SK-N-SH (cell line): ENCODE measurements at regions not wholly inside any gene's neighbourhood (a gene's known extent, or its start where the extent isn't known, plus 50 kb on each side); places are given as distances from the start of the nearest gene placed in this dataset.

ENCODE experiments used
- CTCF ChIA-PET: fragments of 300-600, 350-600 bp; formaldehyde crosslinking; extraction: SDS; loops from one replicate; lab custom pipeline; 2021; lab: Yijun Ruan, JAX
- POLR2A ChIA-PET: fragments of 350-600 bp; sonication (Branson Sonifier 250); formaldehyde crosslinking; extraction: SDS; loops from one replicate; lab custom pipeline; 2020; ENCODE audit warnings: antibody characterized with exemption, inconsistent platforms; lab: Yijun Ruan, JAX
- DNase-seq: peaks from one replicate; pipeline ENCODE4 v3.0.0; 2012
- H2AFZ ChIP-seq: fragments of 200-600 bp; sonication (generic); 2 replicates; pipeline ENCODE4 v1.8.1; 2016; ENCODE audit warnings: antibody characterized with exemption, mild to moderate bottlenecking, low read depth
- H3F3A ChIP-seq: fragments of 200-600 bp; sonication (generic); replicated peaks from 2 replicates; pipeline ENCODE3; 2016; ENCODE audit warnings: antibody characterized with exemption, mild to moderate bottlenecking; ENCODE audit not compliant: insufficient read depth
- H3K27ac ChIP-seq, 2 experiments: fragments of 200-500 bp in 1 of 2; fragments of 200-600 bp in 1 of 2; sonication (Bioruptor generic) in 1 of 2; sonication (generic), shearing (Covaris generic) in 1 of 2; 2 replicates each; pipeline versions ENCODE4 v1.5.1 to v1.6.1; 2014 to 2016; ENCODE audit warnings: low read depth in 2 of 2, inconsistent platforms in 1 of 2, low read length in 1 of 2, mild to moderate bottlenecking in 1 of 2, mixed read lengths in 1 of 2
- H3K27me3 ChIP-seq: fragments of 200-600 bp; sonication (generic), shearing (Covaris generic); 2 replicates; pipeline ENCODE4 v1.6.1; 2016; ENCODE audit warnings: mixed run types; ENCODE audit not compliant: insufficient read depth
- H3K36me3 ChIP-seq, 2 experiments: fragments of 200-500 bp in 1 of 2; fragments of 200-600 bp in 1 of 2; sonication (Bioruptor generic) in 1 of 2; sonication (generic) in 1 of 2; replicated peaks in 1 of 2; 2 replicates each; pipeline versions ENCODE3 to v1.5.1; 2014 to 2016; ENCODE audit warnings: low read length in 1 of 2, mild to moderate bottlenecking in 1 of 2; ENCODE audit not compliant: insufficient read depth in 2 of 2, control insufficient read depth in 1 of 2
- H3K4me1 ChIP-seq, 2 experiments: fragments of 200-500 bp in 1 of 2; fragments of 200-600 bp in 1 of 2; sonication (Bioruptor generic) in 1 of 2; sonication (generic), shearing (Covaris generic) in 1 of 2; 2 replicates each; pipeline versions ENCODE4 v1.5.1 to v1.6.1; 2014 to 2016; ENCODE audit warnings: low read depth in 1 of 2, low read length in 1 of 2, mixed run types in 1 of 2; ENCODE audit not compliant: insufficient read depth in 2 of 2, control insufficient read depth in 1 of 2
- H3K4me2 ChIP-seq: fragments of 200-600 bp; sonication (generic), shearing (Covaris generic); 2 replicates; pipeline ENCODE4 v1.6.1; 2017; ENCODE audit warnings: mixed run types
- H3K4me3 ChIP-seq, 2 experiments: fragments of 200-500 bp in 1 of 2; fragments of 200-600 bp in 1 of 2; sonication (Bioruptor generic) in 1 of 2; sonication (generic), shearing (Covaris generic) in 1 of 2; 2 replicates each; pipeline versions ENCODE4 v1.5.1 to v1.8.1; 2014 to 2016; ENCODE audit warnings: low read depth in 2 of 2, inconsistent platforms in 1 of 2, low read length in 1 of 2, mild to moderate bottlenecking in 1 of 2, mixed read lengths in 1 of 2, moderate library complexity in 1 of 2
- H3K79me2 ChIP-seq: fragments of 200-600 bp; sonication (generic); 2 replicates; pipeline ENCODE4 v1.8.1; 2017; ENCODE audit warnings: mild to moderate bottlenecking; ENCODE audit not compliant: insufficient read depth
- H3K9ac ChIP-seq: fragments of 200-600 bp; sonication (generic); 2 replicates; pipeline ENCODE4 v1.6.1; 2017; ENCODE audit warnings: mixed run types
- H3K9me2 ChIP-seq: fragments of 200-600 bp; sonication (generic); 2 replicates; pipeline ENCODE4 v1.6.1; 2017; ENCODE audit warnings: mixed run types
- H3K9me3 ChIP-seq: fragments of 200-600 bp; sonication (generic); 2 replicates; pipeline ENCODE4 v1.6.1; 2017; ENCODE audit warnings: mixed run types, mild to moderate bottlenecking, moderate library complexity
- H4K20me1 ChIP-seq: fragments of 200-600 bp; sonication (generic); 2 replicates; pipeline ENCODE4 v1.6.1; 2017; ENCODE audit warnings: mild to moderate bottlenecking, mixed run types; ENCODE audit not compliant: insufficient read depth
- ELF1 ChIP-seq: IDR thresholded peaks from 2 replicates; pipeline ENCODE4 v1.4.0; 2012
- EZH2phosphoT487 ChIP-seq: fragments of 200-600 bp; sonication (generic); IDR thresholded peaks from 2 replicates; pipeline ENCODE4 v1.6.1; 2017; ENCODE audit warnings: low read depth, mixed run types, mild to moderate bottlenecking, antibody characterized with exemption, moderate library complexity, borderline replicate concordance
- FOSL2 ChIP-seq: IDR thresholded peaks from 2 replicates; pipeline ENCODE4 v1.4.0; 2012; ENCODE audit warnings: low read depth, mild to moderate bottlenecking, moderate library complexity, borderline replicate concordance
- FOXJ3 ChIP-seq: sonication (generic); formaldehyde crosslinking; IDR thresholded peaks from 2 replicates; pipeline ENCODE4 v1.5.1; 2020; ENCODE audit warnings: mild to moderate bottlenecking, missing genetic modification reagents
- FOXM1 ChIP-seq: IDR thresholded peaks from 2 replicates; pipeline ENCODE4 v1.4.0; 2012; ENCODE audit warnings: low read depth, mild to moderate bottlenecking
- GABPA ChIP-seq: IDR thresholded peaks from 2 replicates; pipeline ENCODE4 v1.4.0; 2012; ENCODE audit warnings: low read depth, mild to moderate bottlenecking
- GATA2 ChIP-seq: sonication (generic); formaldehyde crosslinking; IDR thresholded peaks from 2 replicates; pipeline ENCODE4 v1.5.0; 2020; ENCODE audit warnings: mild to moderate bottlenecking, missing genetic modification reagents
- JUND ChIP-seq: IDR thresholded peaks from 2 replicates; pipeline ENCODE4 v1.4.0; 2012
- MEF2A ChIP-seq: IDR thresholded peaks from 2 replicates; pipeline ENCODE4 v1.4.0; 2012; ENCODE audit warnings: low read depth, borderline replicate concordance
- NFIC ChIP-seq: IDR thresholded peaks from 2 replicates; pipeline ENCODE4 v1.4.0; 2012; ENCODE audit warnings: borderline replicate concordance
- RCOR1 ChIP-seq: fragments of 150-350 bp; IDR thresholded peaks from 2 replicates; pipeline ENCODE4 v1.6.1; 2017; ENCODE audit warnings: antibody characterized with exemption, low read length
- REST ChIP-seq: IDR thresholded peaks from 2 replicates; pipeline ENCODE4 v1.6.1; 2012; ENCODE audit warnings: mild to moderate bottlenecking, low read depth, low read length, moderate library complexity
- RFX5 ChIP-seq: IDR thresholded peaks from 2 replicates; pipeline ENCODE4 v1.6.1; 2012; ENCODE audit warnings: mild to moderate bottlenecking, improper control_type of control experiment, low read length
- TCF12 ChIP-seq: IDR thresholded peaks from 2 replicates; pipeline ENCODE4 v1.4.0; 2012
- TEAD4 ChIP-seq: IDR thresholded peaks from 2 replicates; pipeline ENCODE4 v1.4.0; 2012; ENCODE audit warnings: mild to moderate bottlenecking, borderline replicate concordance; ENCODE audit not compliant: insufficient read depth
- YY1 ChIP-seq: IDR thresholded peaks from 2 replicates; pipeline ENCODE4 v1.4.0; 2012; ENCODE audit warnings: low read depth, mild to moderate bottlenecking
- WGBS: methylation state at CpG from one replicate; pipeline ENCODE4 v1.1.6; 2017; ENCODE audit warnings: low lambda C conversion rate; 5-methylcytosine and 5-hydroxymethylcytosine counted together
- TF ChIP-seq, protein P1 (sequence below): IDR thresholded peaks from 2 replicates; pipeline ENCODE4 v1.4.0; 2012; ENCODE audit warnings: low read depth
- TF ChIP-seq, protein P2 (sequence below): IDR thresholded peaks from 2 replicates; pipeline ENCODE4; 2012
- TF ChIP-seq, protein P3 (sequence below): fragments of 200-600 bp; sonication (generic); IDR thresholded peaks from 2 replicates; pipeline ENCODE4 v1.6.1; 2017; ENCODE audit warnings: antibody characterized with exemption, mild to moderate bottlenecking, moderate library complexity

GRCh38 chr16:64711026-64711425, 410.8 kb downstream of the CDH11 start:
- Histone ChIP-seq H3K27ac (peak overlapping the region in 1 of 2 experiments; percentile 77; a peak in 2 of 4 replicates), H3K4me1 (peaks cover 0 to 8% of the 10 kb centered on the region in 2 experiments; a peak in 1 of 4 replicates), H3K9me3 (no peaks in the 10 kb centered on the region), H3K79me2 (no peaks in the 10 kb centered on the region), H3K4me2 (peak overlapping the region; percentile 9; the same call in 1 of the 2 replicates), H3K36me3 (no peaks in the 10 kb centered on the region), H2AFZ (0 out of 2 replicates have a peak overlapping the region, but pooled peaks have one; percentile 19), H3K9ac (peak overlapping the region; percentile 14; the same call in 1 of the 2 replicates), H4K20me1 (no peaks in the 10 kb centered on the region), H3K4me3 (no peak overlapping the region)
- ChIA-PET POLR2A (no interaction called here), CTCF (no interaction called here)
- 86% methylated on average over 4 of the region's 4 CpGs for WGBS
- DNase-seq: no peak
- TF ChIP-seq FOXM1 (no peak), TEAD4 (no peak), ELF1 (no peak), TCF12 (no peak), EZH2phosphoT487 (no peak), FOXJ3 (CRISPR knock-in tag) (no peak), RFX5 (no peak), YY1 (no peak), REST (no peak)
- TF ChIP-seq, protein P1, sequence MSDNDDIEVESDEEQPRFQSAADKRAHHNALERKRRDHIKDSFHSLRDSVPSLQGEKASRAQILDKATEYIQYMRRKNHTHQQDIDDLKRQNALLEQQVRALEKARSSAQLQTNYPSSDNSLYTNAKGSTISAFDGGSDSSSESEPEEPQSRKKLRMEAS: no peak
- TF ChIP-seq, protein P2, sequence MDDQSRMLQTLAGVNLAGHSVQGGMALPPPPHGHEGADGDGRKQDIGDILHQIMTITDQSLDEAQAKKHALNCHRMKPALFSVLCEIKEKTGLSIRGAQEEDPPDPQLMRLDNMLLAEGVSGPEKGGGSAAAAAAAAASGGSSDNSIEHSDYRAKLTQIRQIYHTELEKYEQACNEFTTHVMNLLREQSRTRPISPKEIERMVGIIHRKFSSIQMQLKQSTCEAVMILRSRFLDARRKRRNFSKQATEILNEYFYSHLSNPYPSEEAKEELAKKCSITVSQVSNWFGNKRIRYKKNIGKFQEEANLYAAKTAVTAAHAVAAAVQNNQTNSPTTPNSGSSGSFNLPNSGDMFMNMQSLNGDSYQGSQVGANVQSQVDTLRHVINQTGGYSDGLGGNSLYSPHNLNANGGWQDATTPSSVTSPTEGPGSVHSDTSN: no peak
- TF ChIP-seq, all 33 proteins: peak for 0
- peaks cover 11% of the 10 kb centered on the region for H3F3A ChIP-seq
- no peaks in the 10 kb centered on the region for H3K9me2 ChIP-seq
- no peaks in the 10 kb centered on the region for H3K27me3 ChIP-seq

DNA sequence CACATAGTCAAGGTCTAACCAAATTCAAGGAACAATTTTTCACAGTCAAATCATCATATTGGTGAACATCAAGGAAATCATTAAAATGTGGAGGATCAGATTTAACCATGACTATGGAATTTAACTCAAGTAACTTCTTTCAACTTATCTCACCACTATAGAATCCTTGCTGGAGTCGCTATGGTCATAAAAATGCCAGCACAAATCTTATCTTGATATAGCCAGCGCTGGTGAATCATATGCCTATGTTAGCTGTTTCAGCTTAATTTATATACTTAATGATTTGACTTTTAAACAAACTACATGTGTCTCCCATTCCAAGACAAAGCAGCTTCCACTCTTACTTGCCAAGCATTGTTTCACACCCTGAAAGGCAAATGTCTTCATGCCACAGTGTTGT, 416.4 kb downstream of the CDH11 start:
- peaks cover 0 to 7% of the 10 kb centered on the region in 2 experiments; a peak in 1 of 4 replicates for H3K4me1 ChIP-seq
- H3K4me2 ChIP-seq: 0 out of 2 replicates have a peak overlapping the region, but pooled peaks have one; percentile 23
- peaks cover 0 to 6% of the 10 kb centered on the region in 2 experiments for H3K36me3 ChIP-seq
- peak overlapping the region in 1 of 2 experiments; percentile 64; a peak in 2 of 4 replicates for H3K27ac ChIP-seq
- ChIA-PET CTCF (no interaction called here), POLR2A (no interaction called here)
- no peaks in the 10 kb centered on the region for H3K27me3 ChIP-seq
- H3K9me2 ChIP-seq: no peaks in the 10 kb centered on the region
- no peak overlapping the region for H3K9ac ChIP-seq
- WGBS: 21% methylated on average over 2 of the region's 2 CpGs
- H2AFZ ChIP-seq: no peak overlapping the region
- H4K20me1 ChIP-seq: no peaks in the 10 kb centered on the region
- DNase-seq: no peak
- no peak overlapping the region for H3K4me3 ChIP-seq
- peaks cover 10% of the 10 kb centered on the region for H3F3A ChIP-seq
- H3K79me2 ChIP-seq: no peaks in the 10 kb centered on the region
- H3K9me3 ChIP-seq: no peaks in the 10 kb centered on the region
- TF ChIP-seq TEAD4 (peak; percentile 84), FOXM1 (0 out of 2 replicates have a peak, but pooled peaks have one; percentile 49), MEF2A (0 out of 2 replicates have a peak, but pooled peaks have one; percentile 36), TCF12 (peak; percentile 86), RCOR1 (no peak), GABPA (no peak), JUND (peak; percentile 72), GATA2 (no peak), ELF1 (no peak), NFIC (peak; percentile 53; the same call in 1 of the 2 replicates), FOSL2 (peak; percentile 67; the same call in 1 of the 2 replicates)
- TF ChIP-seq, protein P3, sequence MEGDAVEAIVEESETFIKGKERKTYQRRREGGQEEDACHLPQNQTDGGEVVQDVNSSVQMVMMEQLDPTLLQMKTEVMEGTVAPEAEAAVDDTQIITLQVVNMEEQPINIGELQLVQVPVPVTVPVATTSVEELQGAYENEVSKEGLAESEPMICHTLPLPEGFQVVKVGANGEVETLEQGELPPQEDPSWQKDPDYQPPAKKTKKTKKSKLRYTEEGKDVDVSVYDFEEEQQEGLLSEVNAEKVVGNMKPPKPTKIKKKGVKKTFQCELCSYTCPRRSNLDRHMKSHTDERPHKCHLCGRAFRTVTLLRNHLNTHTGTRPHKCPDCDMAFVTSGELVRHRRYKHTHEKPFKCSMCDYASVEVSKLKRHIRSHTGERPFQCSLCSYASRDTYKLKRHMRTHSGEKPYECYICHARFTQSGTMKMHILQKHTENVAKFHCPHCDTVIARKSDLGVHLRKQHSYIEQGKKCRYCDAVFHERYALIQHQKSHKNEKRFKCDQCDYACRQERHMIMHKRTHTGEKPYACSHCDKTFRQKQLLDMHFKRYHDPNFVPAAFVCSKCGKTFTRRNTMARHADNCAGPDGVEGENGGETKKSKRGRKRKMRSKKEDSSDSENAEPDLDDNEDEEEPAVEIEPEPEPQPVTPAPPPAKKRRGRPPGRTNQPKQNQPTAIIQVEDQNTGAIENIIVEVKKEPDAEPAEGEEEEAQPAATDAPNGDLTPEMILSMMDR: no peak
- TF ChIP-seq, protein P2: peak; percentile 88
- TF ChIP-seq, protein P1: no peak
